ENCODE measurements at regions not wholly inside any gene's neighbourhood (a gene's known extent, or its start where the extent isn't known, plus 50 kb on each side); places are given as distances from the start of the nearest gene placed in this dataset.

- H4K20me1 ChIP-seq (ENCODE audit: control insufficient read depth, insufficient read depth) = no peaks in the 10 kb centered on the region
- TF ChIP-seq MXI1 (IDR thresholded peaks at IDR 0.05; ENCODE audit: low read depth, low read length) = no peak
- TF ChIP-seq BHLHE40 (IDR thresholded peaks at IDR 0.05; ENCODE audit: borderline replicate concordance in 1 of 2, low read depth in 2 of 2, low read length in 1 of 2) = no peak
- no peak for TF ChIP-seq MTA2 (IDR thresholded peaks at IDR 0.05; ENCODE audit: low read depth)
- no peak for TF ChIP-seq ETV6 (conservative IDR thresholded peaks at IDR 0.05 in 1 of 2, IDR thresholded peaks at IDR 0.05 in 1 of 2; ENCODE audit: borderline replicate concordance in 1 of 2, low read depth in 1 of 2)
- no peak for TF ChIP-seq NFYB (IDR thresholded peaks at IDR 0.05; ENCODE audit: insufficient read depth, low read depth, low read length)
- TF ChIP-seq GABPA (IDR thresholded peaks at IDR 0.05; ENCODE audit: low read depth) = no peak
- TF ChIP-seq RBBP5 (conservative IDR thresholded peaks at IDR 0.05) = no peak
- no peak for TF ChIP-seq ATF3 (IDR thresholded peaks at IDR 0.05; ENCODE audit: borderline replicate concordance, extremely low read depth, low read depth, low read length)
- TF ChIP-seq CEBPB (IDR thresholded peaks at IDR 0.05; ENCODE audit: borderline replicate concordance in 1 of 2, low read depth in 2 of 2, low read length in 2 of 2) = no peak
- TF ChIP-seq SMAD1 (IDR thresholded peaks at IDR 0.05; ENCODE audit: low read depth, partially characterized antibody) = no peak
- no peak overlapping the region for H2AFZ ChIP-seq (ENCODE audit: control insufficient read depth, low read depth, low read length)
- ChIA-PET CTCF (interaction anchor here (0.7 to 1.2 kb wide), 3 partner anchors 11 to 17 kb away, joined by 3 to 4 read pairs (median 3); no protein-coding TSS in a partner anchor), SMC1A (ENCODE audit: uncharacterized antibody, unreplicated experiment) (interaction anchor here (0.7 to 1.1 kb wide), 3 partner anchors 11 to 996 kb away, joined by 3 read pairs; no protein-coding TSS in a partner anchor), POLR2A (no interaction called here), RAD21 (ENCODE audit: unreplicated experiment) (interaction anchor here (1.2 kb wide), 1 partner anchor 19 kb away, joined by 5 read pairs; no protein-coding TSS in a partner anchor)
- no peak overlapping the region for H3K27ac ChIP-seq (ENCODE audit: control insufficient read depth, insufficient read depth)
- in situ Hi-C loops (cut with MboI) = no loop called here
- no peaks in the 10 kb centered on the region for H3K79me2 ChIP-seq (ENCODE audit: control insufficient read depth, insufficient read depth, low read length)
- no peak overlapping the region for H3K4me3 ChIP-seq
- H3K27me3 ChIP-seq (replicated peaks in 1 of 2; ENCODE audit: control insufficient read depth in 2 of 2, insufficient read depth in 2 of 2, low read length in 1 of 2) = no peaks in the 10 kb centered on the region
- DNase-seq (ENCODE audit: low read depth, low spot score) (no peak), FAIRE-seq (no peak), ATAC-seq (no peak)
- BruUV-seq (replicated peaks) = no TSS peak
- H3K4me1 ChIP-seq (ENCODE audit: control insufficient read depth, insufficient read depth, low read length) = no peaks in the 10 kb centered on the region
- WGBS (ENCODE audit: insufficient coverage, insufficient replicate concordance, low lambda C conversion rate, missing lambda C conversion rate) = 0% methylated on average over 1 of the region's 1 CpG
- no peaks in the 10 kb centered on the region for H3K9me3 ChIP-seq (replicated peaks; ENCODE audit: control insufficient read depth, insufficient read depth, low read length)
- intact Hi-C loops (cut with micrococcal nuclease; ENCODE audit: unreplicated experiment) = no loop called here
- no peak overlapping the region for H3K9ac ChIP-seq (ENCODE audit: control insufficient read depth, insufficient read depth, low read length)
- no peak overlapping the region for H3K4me2 ChIP-seq (ENCODE audit: control insufficient read depth, insufficient read depth)
- no peaks in the 10 kb centered on the region for H3K36me3 ChIP-seq (ENCODE audit: control insufficient read depth in 2 of 2, insufficient read depth in 2 of 2, low read length in 1 of 2)
Observed at GRCh38 chr6:114403858-114404257, 61.0 kb upstream of the HS3ST5 start.
